ENCODE measurements at regions not wholly inside any gene's neighbourhood (a gene's known extent, or its start where the extent isn't known, plus 50 kb on each side); places are given as distances from the start of the nearest gene placed in this dataset.

DNA sequence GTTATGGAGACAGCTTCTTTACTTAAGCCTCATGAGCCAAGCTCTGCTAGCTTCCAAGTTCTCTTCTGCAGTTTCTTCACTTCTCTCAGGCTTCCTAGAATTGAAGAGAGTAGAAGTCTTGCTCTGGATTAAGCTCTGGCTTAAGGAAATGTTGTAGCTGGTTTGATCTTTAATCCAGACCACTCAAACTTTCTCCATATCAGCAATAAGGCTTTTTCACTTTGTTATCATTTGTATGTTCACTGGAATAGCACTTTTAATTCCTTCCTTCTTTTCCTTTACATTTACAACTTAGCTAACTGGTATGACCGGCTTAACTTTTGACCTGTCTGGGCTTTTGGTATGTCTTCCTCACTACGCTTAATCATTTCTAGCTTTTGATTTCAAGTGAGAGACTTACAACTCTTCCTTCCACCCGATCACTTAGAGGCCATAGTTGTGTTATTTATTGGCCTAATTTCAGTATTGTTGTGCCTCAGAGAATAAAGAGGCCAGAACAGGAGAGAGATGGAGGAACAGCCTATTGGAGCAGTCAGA, 236.6 kb upstream of the BMP2 start:
- TF ChIP-seq, protein P1, sequence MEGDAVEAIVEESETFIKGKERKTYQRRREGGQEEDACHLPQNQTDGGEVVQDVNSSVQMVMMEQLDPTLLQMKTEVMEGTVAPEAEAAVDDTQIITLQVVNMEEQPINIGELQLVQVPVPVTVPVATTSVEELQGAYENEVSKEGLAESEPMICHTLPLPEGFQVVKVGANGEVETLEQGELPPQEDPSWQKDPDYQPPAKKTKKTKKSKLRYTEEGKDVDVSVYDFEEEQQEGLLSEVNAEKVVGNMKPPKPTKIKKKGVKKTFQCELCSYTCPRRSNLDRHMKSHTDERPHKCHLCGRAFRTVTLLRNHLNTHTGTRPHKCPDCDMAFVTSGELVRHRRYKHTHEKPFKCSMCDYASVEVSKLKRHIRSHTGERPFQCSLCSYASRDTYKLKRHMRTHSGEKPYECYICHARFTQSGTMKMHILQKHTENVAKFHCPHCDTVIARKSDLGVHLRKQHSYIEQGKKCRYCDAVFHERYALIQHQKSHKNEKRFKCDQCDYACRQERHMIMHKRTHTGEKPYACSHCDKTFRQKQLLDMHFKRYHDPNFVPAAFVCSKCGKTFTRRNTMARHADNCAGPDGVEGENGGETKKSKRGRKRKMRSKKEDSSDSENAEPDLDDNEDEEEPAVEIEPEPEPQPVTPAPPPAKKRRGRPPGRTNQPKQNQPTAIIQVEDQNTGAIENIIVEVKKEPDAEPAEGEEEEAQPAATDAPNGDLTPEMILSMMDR (IDR thresholded peaks at IDR 0.05; ENCODE audit: control insufficient read depth, insufficient read depth, low read depth, low read length, missing control alignments): no peak
- no peak for DNase-seq (ENCODE audit: low read depth)
- H3K4me3 ChIP-seq (ENCODE audit: control insufficient read depth, low read depth, low read length): no peak overlapping the region

DNA sequence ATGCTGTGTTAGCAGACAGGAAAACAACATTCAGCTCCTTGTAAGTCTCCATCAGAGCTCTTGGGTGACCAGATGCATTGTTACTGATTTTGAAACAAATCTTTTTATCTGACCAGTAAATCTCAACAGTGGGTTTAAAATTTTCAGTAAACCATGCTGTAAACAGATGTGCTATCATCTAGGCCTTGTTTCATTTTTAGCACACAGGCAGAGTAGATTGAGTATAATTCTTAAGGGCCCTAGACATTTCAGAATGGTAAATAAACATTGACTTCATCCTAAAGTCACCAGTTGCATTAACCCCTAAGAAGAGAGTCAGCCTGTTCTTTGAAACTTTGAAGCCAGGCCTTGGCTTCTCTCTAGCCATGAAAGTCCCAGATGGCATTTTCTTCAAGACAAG, 237.2 kb upstream of the BMP2 start:
- no peak overlapping the region for H3K4me3 ChIP-seq (ENCODE audit: control insufficient read depth, low read depth, low read length)
- TF ChIP-seq, protein P1 (IDR thresholded peaks at IDR 0.05; ENCODE audit: control insufficient read depth, insufficient read depth, low read depth, low read length, missing control alignments): no peak
- no peak for DNase-seq (ENCODE audit: low read depth)

GRCh38 chr20:6525447-6526303, 241.8 kb upstream of the BMP2 start:
- no peak for DNase-seq (ENCODE audit: low read depth)
- TF ChIP-seq, protein P1 (IDR thresholded peaks at IDR 0.05; ENCODE audit: control insufficient read depth, insufficient read depth, low read depth, low read length, missing control alignments): no peak
- H3K4me3 ChIP-seq (ENCODE audit: control insufficient read depth, low read depth, low read length): no peak overlapping the region

DNA sequence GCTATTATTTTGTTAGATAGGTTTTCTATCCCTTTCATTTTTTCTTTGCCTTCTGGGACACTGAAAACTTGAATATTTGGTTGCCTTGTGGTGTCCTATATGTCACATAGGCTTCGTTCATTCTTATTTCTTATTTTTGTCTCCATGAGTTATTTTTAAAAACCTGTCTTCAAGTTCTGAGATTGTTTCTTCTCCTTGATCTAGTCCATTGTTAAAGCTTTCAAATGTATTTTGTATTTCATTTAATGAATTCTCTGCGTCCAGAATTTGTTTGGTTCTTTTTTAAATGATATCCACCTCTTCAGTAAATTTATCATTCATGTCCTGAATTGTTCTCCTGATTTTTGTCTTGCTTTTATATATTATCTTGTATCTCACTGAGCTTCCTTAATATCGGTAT, 243.2 kb upstream of the BMP2 start:
- no peak for DNase-seq (ENCODE audit: low read depth)
- TF ChIP-seq, protein P1 (IDR thresholded peaks at IDR 0.05; ENCODE audit: control insufficient read depth, insufficient read depth, low read depth, low read length, missing control alignments): no peak
- H3K4me3 ChIP-seq (ENCODE audit: control insufficient read depth, low read depth, low read length): no peak overlapping the region

DNA sequence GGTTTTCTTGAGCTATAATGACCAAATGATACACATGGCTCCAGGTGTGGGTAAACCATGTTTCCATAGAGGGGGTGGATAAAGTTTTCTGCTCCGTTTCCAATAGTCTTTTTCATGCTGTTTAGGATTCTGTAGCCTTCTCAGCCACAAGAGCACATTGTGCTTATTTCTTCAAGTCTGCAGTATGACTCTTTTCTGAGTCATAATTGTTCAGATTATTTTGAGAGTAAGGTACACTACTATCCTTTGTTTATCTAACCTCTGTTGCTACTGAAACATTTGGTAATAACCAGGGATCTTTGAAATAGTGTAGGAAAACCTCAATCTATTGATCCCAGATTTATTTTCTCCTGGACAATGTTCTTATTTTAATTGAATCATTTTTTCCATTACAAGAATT, 247.9 kb upstream of the BMP2 start:
- DNase-seq (ENCODE audit: low read depth): no peak
- TF ChIP-seq, protein P1 (IDR thresholded peaks at IDR 0.05; ENCODE audit: control insufficient read depth, insufficient read depth, low read depth, low read length, missing control alignments): no peak
- H3K4me3 ChIP-seq (ENCODE audit: control insufficient read depth, low read depth, low read length): no peak overlapping the region

DNA sequence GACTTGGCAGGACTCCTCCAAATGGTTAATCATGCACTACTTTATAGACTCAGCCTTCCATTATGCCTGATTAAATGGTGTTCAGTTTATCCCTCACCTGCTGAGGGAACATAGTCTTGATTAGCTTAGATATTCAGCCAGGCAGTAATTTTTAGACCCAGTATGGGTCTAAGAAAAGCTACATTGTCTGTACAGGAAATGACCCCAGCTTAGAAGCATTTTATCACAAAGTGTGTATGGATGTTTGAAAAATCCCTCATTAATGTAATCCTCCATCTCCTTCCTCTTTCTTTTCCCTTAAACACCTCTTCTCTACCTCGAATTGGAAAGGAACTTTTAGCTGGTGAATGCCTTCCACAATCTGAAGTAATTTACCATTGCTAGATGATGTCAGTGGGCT, 252.2 kb upstream of the BMP2 start:
- no peak overlapping the region for H3K4me3 ChIP-seq (ENCODE audit: control insufficient read depth, low read depth, low read length)
- DNase-seq (ENCODE audit: low read depth): no peak
- TF ChIP-seq, protein P1 (IDR thresholded peaks at IDR 0.05; ENCODE audit: control insufficient read depth, insufficient read depth, low read depth, low read length, missing control alignments): no peak

All from AG09309 (cell line).